ENCODE measurements at regions not wholly inside any gene's neighbourhood (a gene's known extent, or its start where the extent isn't known, plus 50 kb on each side); places are given as distances from the start of the nearest gene placed in this dataset.

GRCh38 chr6:9140951-9141460, 705.7 kb upstream of the SLC35B3 start:
- TF ChIP-seq GATA3 (IDR thresholded peaks at IDR 0.05; ENCODE audit: low read depth, low read length) (no peak), GATA2 (IDR thresholded peaks at IDR 0.05; ENCODE audit: low read depth, low read length) (no peak)

Measured in SH-SY5Y (cell line).